K562 (cell line): ENCODE measurements at regions not wholly inside any gene's neighbourhood (a gene's known extent, or its start where the extent isn't known, plus 50 kb on each side); places are given as distances from the start of the nearest gene placed in this dataset.

ENCODE experiments used
- ATAC-seq: fragments of 200-7000 bp; cut with Tn5 transposase; 3 replicates; pipeline ENCODE4 v1.9.1; 2020; ENCODE audit warnings: moderate library complexity
- BruUV-seq: library from RNA; stranded (reverse); fragments of 400-500 nt; replicated peaks from 2 replicates; lab custom pipeline; 2021; lab: Mats Ljungman, UMichigan
- CTCF ChIA-PET: fragments of 300-600 bp; formaldehyde crosslinking; extraction: SDS; loops from one replicate; lab custom pipeline; 2021; ENCODE audit warnings: low intra/inter-chr PET ratio; lab: Yijun Ruan, JAX
- POLR2A ChIA-PET: fragments of 300-600, 350-650 bp; sonication (Branson Sonifier 250); formaldehyde crosslinking; extraction: SDS; loops from one replicate; lab custom pipeline; 2021; ENCODE audit warnings: antibody characterized with exemption, inconsistent platforms; lab: Yijun Ruan, JAX
- DNase-seq, 4 experiments: peaks; one replicate each; pipeline versions ENCODE4 v3.0.0 to v3.0.0-alpha.2; 2011 to 2018; ENCODE audit warnings: low spot score in 3 of 4, mixed read lengths in 3 of 4; ENCODE audit errors: extremely low read depth in 1 of 4
- FAIRE-seq: peaks from 2 replicates; lab custom pipeline; 2011; peaks lifted over from hg19 to GRCh38; lab: Jason Lieb, UNC
- H2AFZ ChIP-seq: 2 replicates; pipeline ENCODE4 v1.6.0; 2011; ENCODE audit warnings: low read depth, low read length, control low read depth, inconsistent platforms
- H3K27ac ChIP-seq: fragments of 200-600 bp; 3 replicates; pipeline ENCODE4 v1.8.0; 2011; ENCODE audit warnings: low read depth, mild to moderate bottlenecking, control low read depth, inconsistent platforms, low read length, moderate library complexity, mixed read lengths; ENCODE audit errors: extremely low read depth
- H3K27me3 ChIP-seq, 2 experiments: fragments of 300-600 bp in 1 of 2; 2 replicates in 1 of 2; 3 replicates in 1 of 2; pipeline versions ENCODE4 v1.6.0 to v1.8.0; 2011; ENCODE audit warnings: inconsistent platforms in 2 of 2, low read length in 2 of 2, mild to moderate bottlenecking in 1 of 2, mixed read lengths in 1 of 2, moderate library complexity in 1 of 2; ENCODE audit not compliant: control insufficient read depth in 2 of 2, insufficient read depth in 2 of 2
- H3K36me3 ChIP-seq: fragments of 300-600 bp; 3 replicates; pipeline ENCODE4 v1.8.0; 2011; ENCODE audit warnings: mild to moderate bottlenecking, low read length, inconsistent platforms; ENCODE audit not compliant: control insufficient read depth, insufficient read depth
- H3K4me1 ChIP-seq, 2 experiments: fragments of 200-600 bp in 1 of 2; replicated peaks in 1 of 2; 2 replicates in 1 of 2; 3 replicates in 1 of 2; pipeline versions ENCODE4 v1.5.1 to v1.8.0; 2011; ENCODE audit warnings: inconsistent platforms in 2 of 2, low read length in 2 of 2, mild to moderate bottlenecking in 1 of 2, mixed read lengths in 1 of 2, moderate library complexity in 1 of 2; ENCODE audit not compliant: control insufficient read depth in 2 of 2, insufficient read depth in 2 of 2
- H3K4me2 ChIP-seq: 2 replicates; pipeline ENCODE4 v1.6.1; 2011; ENCODE audit warnings: low read length, control low read depth, inconsistent platforms, mixed read lengths; ENCODE audit not compliant: insufficient read depth
- H3K4me3 ChIP-seq: fragments of 200-600 bp; sonication (generic), shearing (Covaris generic); 2 replicates; pipeline ENCODE4 v1.5.1; 2016; ENCODE audit warnings: control low read depth, inconsistent platforms
- H3K79me2 ChIP-seq: fragments of 200-600 bp; 3 replicates; pipeline ENCODE4 v1.8.0; 2011; ENCODE audit warnings: low read length, inconsistent platforms; ENCODE audit not compliant: control insufficient read depth, insufficient read depth
- H3K9ac ChIP-seq, 2 experiments: 2 replicates each; pipeline versions ENCODE4 v1.6.0 to v1.6.1; 2011; ENCODE audit warnings: low read depth in 2 of 2, low read length in 2 of 2, control low read depth in 1 of 2, inconsistent platforms in 1 of 2, mild to moderate bottlenecking in 1 of 2, mixed read lengths in 1 of 2; ENCODE audit not compliant: insufficient read depth in 1 of 2
- H3K9me1 ChIP-seq: one replicate; pipeline ENCODE4 v1.6.0; 2011; ENCODE audit warnings: inconsistent platforms, mild to moderate bottlenecking, low read length, moderate library complexity; ENCODE audit not compliant: control insufficient read depth, insufficient read depth
- H3K9me3 ChIP-seq: replicated peaks from 2 replicates; pipeline ENCODE4 v1.5.1; 2011; ENCODE audit warnings: low read depth, low read length, inconsistent platforms; ENCODE audit not compliant: control insufficient read depth, insufficient read depth
- H4K20me1 ChIP-seq: replicated peaks from 2 replicates; pipeline ENCODE4 v1.6.1; 2011; ENCODE audit warnings: low read length, inconsistent platforms, mixed read lengths; ENCODE audit not compliant: control insufficient read depth, insufficient read depth
- ARID3A ChIP-seq: IDR thresholded peaks from 2 replicates; pipeline ENCODE4 v1.6.1; 2012; ENCODE audit warnings: low read depth, low read length, improper control_type of control experiment, borderline replicate concordance
- MXD1 ChIP-seq: fragments of 250-450 bp; sonication (Bioruptor Pico); IDR thresholded peaks from 2 replicates; pipeline ENCODE4 v1.8.0; 2021; ENCODE audit warnings: borderline replicate concordance, mild to moderate bottlenecking, moderate library complexity; ENCODE audit not compliant: poor library complexity, severe bottlenecking
- NFIC ChIP-seq: fragments of 450-650 bp; IDR thresholded peaks from 2 replicates; pipeline ENCODE4 v1.6.1; 2017; ENCODE audit warnings: mild to moderate bottlenecking, inconsistent platforms
- PCBP1 ChIP-seq: fragments of 200-400 bp; formaldehyde crosslinking; IDR thresholded peaks from 2 replicates; pipeline ENCODE4 v1.6.1; 2018; ENCODE audit warnings: mild to moderate bottlenecking, low read depth, low read length; ENCODE audit not compliant: poor library complexity, severe bottlenecking
- PYGO2 ChIP-seq: fragments of 450-650 bp; IDR thresholded peaks from 2 replicates; pipeline ENCODE4 v1.6.1; 2016; ENCODE audit warnings: mild to moderate bottlenecking, missing genetic modification characterization, moderate library complexity, missing compliant biosample characterization
- ZNF280A ChIP-seq: fragments of 450-650 bp; IDR thresholded peaks from 2 replicates; pipeline ENCODE4 v1.6.1; 2018; ENCODE audit warnings: mild to moderate bottlenecking, low read depth; ENCODE audit not compliant: partially characterized antibody
- ZNF318 ChIP-seq, 2 experiments: fragments of 450-650 bp; IDR thresholded peaks; 2 replicates each; pipeline ENCODE4 v1.6.1; 2016; ENCODE audit warnings: mild to moderate bottlenecking in 2 of 2, borderline replicate concordance in 1 of 2, low read depth in 1 of 2, moderate library complexity in 1 of 2
- ZNF77 ChIP-seq: fragments of 250-450 bp; sonication (Bioruptor Pico); IDR thresholded peaks from 2 replicates; pipeline ENCODE4 v1.5.0; 2020
- whole genome bisulfite sequencing: fragments of 100-300 bp; shearing (Covaris generic); methylation state at CpG from one replicate; pipeline ENCODE4 v1.1.6; 2016; ENCODE audit warnings: low coverage, mixed read lengths; ENCODE audit not compliant: insufficient coverage; ENCODE audit errors: missing lambda C conversion rate; 5-methylcytosine and 5-hydroxymethylcytosine counted together
- in situ Hi-C: fragments of 300-500 bp; cut with MboI; formaldehyde crosslinking; loops from 4 replicates; pipeline ENCODE4 v1.15.0; 2018; ENCODE audit warnings: inconsistent platforms, mixed read lengths
- intact Hi-C: fragments of 100-400 bp; cut with micrococcal nuclease; formaldehyde crosslinking; loops from 2 replicates; pipeline ENCODE4 v1.14.2; 2022

GRCh38 chrX:3461397-3462165 is 115.1 kb upstream of the MXRA5 start:
- Histone ChIP-seq H3K27ac (no peak overlapping the region), H2AFZ (no peak overlapping the region), H3K9me3 (no peaks in the 10 kb centered on the region), H3K36me3 (no peaks in the 10 kb centered on the region), H3K9ac (no peak overlapping the region), H3K4me1 (no peaks in the 10 kb centered on the region), H3K9me1 (no peaks in the 10 kb centered on the region), H3K27me3 (no peaks in the 10 kb centered on the region), H3K79me2 (no peaks in the 10 kb centered on the region), H3K4me2 (no peak overlapping the region), H3K4me3 (no peak overlapping the region), H4K20me1 (no peaks in the 10 kb centered on the region)
- POLR2A ChIA-PET, result no interaction called here
- intact Hi-C loops, result no loop called here
- BruUV-seq, result no TSS peak
- no peak for ATAC-seq
- no peak for FAIRE-seq
- 0% methylated on average over 11 of the region's 12 CpGs for WGBS
- CTCF ChIA-PET, result no interaction called here
- in situ Hi-C loops, result no loop called here
- DNase-seq, result no peak
- TF ChIP-seq ZNF318 (IDR thresholded peaks at IDR 0.05; ENCODE audit: borderline replicate concordance in 1 of 2, low read depth in 1 of 2), result no peak
- no peak for TF ChIP-seq ZNF280A
- no peak for TF ChIP-seq ZNF77 (CRISPR knock-in tag)
- no peak for TF ChIP-seq PCBP1
- TF ChIP-seq NFIC, result no peak
- TF ChIP-seq MXD1 (CRISPR knock-in tag), result no peak
- TF ChIP-seq ARID3A, result no peak
- TF ChIP-seq PYGO2 (tag), result no peak
